ENCODE measurements at regions not wholly inside any gene's neighbourhood (a gene's known extent, or its start where the extent isn't known, plus 50 kb on each side); places are given as distances from the start of the nearest gene placed in this dataset.

- H3K27me3 ChIP-seq (ENCODE audit: insufficient read depth, low read length) = no peaks in the 10 kb centered on the region
- no peaks in the 10 kb centered on the region for H3K36me3 ChIP-seq (ENCODE audit: insufficient read depth, low read length)
- H3K9ac ChIP-seq (ENCODE audit: low read length) = no peak overlapping the region
- H3K9me3 ChIP-seq (ENCODE audit: low read length) = no peaks in the 10 kb centered on the region
- H3K4me2 ChIP-seq (ENCODE audit: low read length) = no peak overlapping the region
- no peaks in the 10 kb centered on the region for H4K20me1 ChIP-seq (ENCODE audit: insufficient read depth, low read length)
- H3K27ac ChIP-seq (ENCODE audit: low read depth, low read length, poor library complexity, severe bottlenecking) = no peak overlapping the region
- TF ChIP-seq, protein P1, sequence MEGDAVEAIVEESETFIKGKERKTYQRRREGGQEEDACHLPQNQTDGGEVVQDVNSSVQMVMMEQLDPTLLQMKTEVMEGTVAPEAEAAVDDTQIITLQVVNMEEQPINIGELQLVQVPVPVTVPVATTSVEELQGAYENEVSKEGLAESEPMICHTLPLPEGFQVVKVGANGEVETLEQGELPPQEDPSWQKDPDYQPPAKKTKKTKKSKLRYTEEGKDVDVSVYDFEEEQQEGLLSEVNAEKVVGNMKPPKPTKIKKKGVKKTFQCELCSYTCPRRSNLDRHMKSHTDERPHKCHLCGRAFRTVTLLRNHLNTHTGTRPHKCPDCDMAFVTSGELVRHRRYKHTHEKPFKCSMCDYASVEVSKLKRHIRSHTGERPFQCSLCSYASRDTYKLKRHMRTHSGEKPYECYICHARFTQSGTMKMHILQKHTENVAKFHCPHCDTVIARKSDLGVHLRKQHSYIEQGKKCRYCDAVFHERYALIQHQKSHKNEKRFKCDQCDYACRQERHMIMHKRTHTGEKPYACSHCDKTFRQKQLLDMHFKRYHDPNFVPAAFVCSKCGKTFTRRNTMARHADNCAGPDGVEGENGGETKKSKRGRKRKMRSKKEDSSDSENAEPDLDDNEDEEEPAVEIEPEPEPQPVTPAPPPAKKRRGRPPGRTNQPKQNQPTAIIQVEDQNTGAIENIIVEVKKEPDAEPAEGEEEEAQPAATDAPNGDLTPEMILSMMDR (IDR thresholded peaks at IDR 0.05; ENCODE audit: low read length) = no peak
- no peak for TF ChIP-seq EZH2 (IDR thresholded peaks at IDR 0.05; ENCODE audit: borderline replicate concordance, low read length)
- no peaks in the 10 kb centered on the region for H3K79me2 ChIP-seq (ENCODE audit: insufficient read depth, low read length)
- no peak overlapping the region for H2AFZ ChIP-seq (ENCODE audit: low read length)
- no peaks in the 10 kb centered on the region for H3K9me2 ChIP-seq (ENCODE audit: low read depth, low read length)
- no peaks in the 10 kb centered on the region for H3F3A ChIP-seq (ENCODE audit: insufficient read depth, low read length)
- H3K4me3 ChIP-seq (ENCODE audit: low read depth, low read length, poor library complexity, severe bottlenecking) = no peak overlapping the region
- H3K4me1 ChIP-seq (ENCODE audit: insufficient read depth, low read length, severe bottlenecking) = no peaks in the 10 kb centered on the region
Observed at GRCh38 chr21:40936178-40936577, 89.2 kb upstream of the DSCAM start.

DNA sequence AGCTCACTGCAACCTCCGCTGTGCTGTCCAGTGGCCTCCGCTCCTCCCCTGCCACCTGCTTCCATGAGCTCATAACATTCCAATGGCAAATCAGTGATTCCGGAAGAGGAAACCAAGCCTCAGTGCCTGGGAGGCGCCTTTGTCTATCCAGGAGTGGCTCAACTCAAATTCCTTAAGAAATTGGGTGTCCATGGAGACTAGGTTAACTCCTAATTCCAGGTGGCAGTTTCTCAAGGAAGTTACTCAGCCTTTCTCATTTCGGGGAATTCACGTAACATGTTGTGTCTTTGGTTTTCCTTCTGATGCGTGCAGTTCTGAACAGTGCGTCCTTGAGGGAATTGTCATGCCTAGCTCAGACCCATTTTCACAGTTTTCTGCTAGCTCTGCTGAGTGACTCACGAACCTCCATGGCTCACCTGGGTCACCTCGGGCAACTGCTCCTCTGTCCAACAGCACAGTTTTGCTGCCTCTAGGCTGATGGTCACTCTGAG lies 89.9 kb upstream of the DSCAM start:
- no peaks in the 10 kb centered on the region for H4K20me1 ChIP-seq (ENCODE audit: insufficient read depth, low read length)
- H3K9me2 ChIP-seq (ENCODE audit: low read depth, low read length) = no peaks in the 10 kb centered on the region

DNA sequence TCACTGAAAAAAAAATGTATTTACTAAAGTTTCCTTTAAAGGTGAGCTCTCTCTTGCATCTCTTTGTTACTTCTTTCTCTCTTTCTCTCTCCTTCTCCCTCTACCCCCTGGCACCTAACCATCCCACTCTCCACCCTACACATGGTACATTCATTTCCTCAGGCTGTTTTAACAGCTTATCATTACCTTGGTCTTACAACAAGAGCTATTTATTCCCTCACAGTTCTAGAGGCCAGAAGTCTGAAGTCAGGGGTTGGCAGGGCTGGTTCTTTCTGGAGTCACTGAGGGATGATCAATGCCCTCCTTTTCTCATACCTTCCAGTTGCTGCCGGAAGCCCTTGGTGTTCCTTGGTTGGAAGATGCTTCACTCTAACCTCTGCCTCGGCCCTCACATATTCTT lies 91.1 kb upstream of the DSCAM start:
- H3K27ac ChIP-seq (ENCODE audit: low read depth, low read length, poor library complexity, severe bottlenecking) = no peak overlapping the region
- H3K9ac ChIP-seq (ENCODE audit: low read length) = no peak overlapping the region
- no peaks in the 10 kb centered on the region for H3K9me3 ChIP-seq (ENCODE audit: low read length)
- no peaks in the 10 kb centered on the region for H3K9me2 ChIP-seq (ENCODE audit: low read depth, low read length)
- no peaks in the 10 kb centered on the region for H3K27me3 ChIP-seq (ENCODE audit: insufficient read depth, low read length)
- no peak overlapping the region for H3K4me3 ChIP-seq (ENCODE audit: low read depth, low read length, poor library complexity, severe bottlenecking)
- H3K4me1 ChIP-seq (ENCODE audit: insufficient read depth, low read length, severe bottlenecking) = no peaks in the 10 kb centered on the region
- no peak overlapping the region for H2AFZ ChIP-seq (ENCODE audit: low read length)
- H3K4me2 ChIP-seq (ENCODE audit: low read length) = no peak overlapping the region
- no peaks in the 10 kb centered on the region for H3K79me2 ChIP-seq (ENCODE audit: insufficient read depth, low read length)
- no peaks in the 10 kb centered on the region for H4K20me1 ChIP-seq (ENCODE audit: insufficient read depth, low read length)
- no peaks in the 10 kb centered on the region for H3F3A ChIP-seq (ENCODE audit: insufficient read depth, low read length)
- H3K36me3 ChIP-seq (ENCODE audit: insufficient read depth, low read length) = no peaks in the 10 kb centered on the region
- no peak for TF ChIP-seq EZH2 (IDR thresholded peaks at IDR 0.05; ENCODE audit: borderline replicate concordance, low read length)
- TF ChIP-seq, protein P1 (IDR thresholded peaks at IDR 0.05; ENCODE audit: low read length) = no peak

More for the DNA sequence above, 89.9 kb upstream of the DSCAM start:
- Histone ChIP-seq H3K27me3 (ENCODE audit: insufficient read depth, low read length) (no peaks in the 10 kb centered on the region), H3K27ac (ENCODE audit: low read depth, low read length, poor library complexity, severe bottlenecking) (no peak overlapping the region), H3K36me3 (ENCODE audit: insufficient read depth, low read length) (no peaks in the 10 kb centered on the region), H3K4me1 (ENCODE audit: insufficient read depth, low read length, severe bottlenecking) (no peaks in the 10 kb centered on the region), H3K9ac (ENCODE audit: low read length) (no peak overlapping the region), H3F3A (ENCODE audit: insufficient read depth, low read length) (no peaks in the 10 kb centered on the region), H3K9me3 (ENCODE audit: low read length) (no peaks in the 10 kb centered on the region), H3K4me2 (ENCODE audit: low read length) (no peak overlapping the region), H3K79me2 (ENCODE audit: insufficient read depth, low read length) (no peaks in the 10 kb centered on the region), H2AFZ (ENCODE audit: low read length) (no peak overlapping the region), H3K4me3 (ENCODE audit: low read depth, low read length, poor library complexity, severe bottlenecking) (no peak overlapping the region)
- TF ChIP-seq, protein P1 (IDR thresholded peaks at IDR 0.05; ENCODE audit: low read length) = no peak
- no peak for TF ChIP-seq EZH2 (IDR thresholded peaks at IDR 0.05; ENCODE audit: borderline replicate concordance, low read length)
